K562 (cell line): ENCODE measurements at regions not wholly inside any gene's neighbourhood (a gene's known extent, or its start where the extent isn't known, plus 50 kb on each side); places are given as distances from the start of the nearest gene placed in this dataset.

Experiments
- ATAC-seq: fragments of 200-7000 bp; cut with Tn5 transposase; 3 replicates; pipeline ENCODE4 v1.9.1; 2020; ENCODE audit warnings: moderate library complexity
- BruUV-seq: library from RNA; stranded (reverse); fragments of 400-500 nt; replicated peaks from 2 replicates; lab custom pipeline; 2021; lab: Mats Ljungman, UMichigan
- CTCF ChIA-PET: fragments of 300-600 bp; formaldehyde crosslinking; extraction: SDS; loops from one replicate; lab custom pipeline; 2021; ENCODE audit warnings: low intra/inter-chr PET ratio; lab: Yijun Ruan, JAX
- POLR2A ChIA-PET: fragments of 300-600, 350-650 bp; sonication (Branson Sonifier 250); formaldehyde crosslinking; extraction: SDS; loops from one replicate; lab custom pipeline; 2021; ENCODE audit warnings: antibody characterized with exemption, inconsistent platforms; lab: Yijun Ruan, JAX
- DNase-seq, 4 experiments: peaks; one replicate each; pipeline versions ENCODE4 v3.0.0 to v3.0.0-alpha.2; 2011 to 2018; ENCODE audit warnings: low spot score in 3 of 4, mixed read lengths in 3 of 4; ENCODE audit errors: extremely low read depth in 1 of 4
- FAIRE-seq: peaks from 2 replicates; lab custom pipeline; 2011; peaks lifted over from hg19 to GRCh38; lab: Jason Lieb, UNC
- H2AFZ ChIP-seq: 2 replicates; pipeline ENCODE4 v1.6.0; 2011; ENCODE audit warnings: low read depth, low read length, control low read depth, inconsistent platforms
- H3K27ac ChIP-seq: fragments of 200-600 bp; 3 replicates; pipeline ENCODE4 v1.8.0; 2011; ENCODE audit warnings: low read depth, mild to moderate bottlenecking, control low read depth, inconsistent platforms, low read length, moderate library complexity, mixed read lengths; ENCODE audit errors: extremely low read depth
- H3K27me3 ChIP-seq, 2 experiments: fragments of 300-600 bp in 1 of 2; 2 replicates in 1 of 2; 3 replicates in 1 of 2; pipeline versions ENCODE4 v1.6.0 to v1.8.0; 2011; ENCODE audit warnings: inconsistent platforms in 2 of 2, low read length in 2 of 2, mild to moderate bottlenecking in 1 of 2, mixed read lengths in 1 of 2, moderate library complexity in 1 of 2; ENCODE audit not compliant: control insufficient read depth in 2 of 2, insufficient read depth in 2 of 2
- H3K36me3 ChIP-seq: fragments of 300-600 bp; 3 replicates; pipeline ENCODE4 v1.8.0; 2011; ENCODE audit warnings: mild to moderate bottlenecking, low read length, inconsistent platforms; ENCODE audit not compliant: control insufficient read depth, insufficient read depth
- H3K4me1 ChIP-seq, 2 experiments: fragments of 200-600 bp in 1 of 2; replicated peaks in 1 of 2; 2 replicates in 1 of 2; 3 replicates in 1 of 2; pipeline versions ENCODE4 v1.5.1 to v1.8.0; 2011; ENCODE audit warnings: inconsistent platforms in 2 of 2, low read length in 2 of 2, mild to moderate bottlenecking in 1 of 2, mixed read lengths in 1 of 2, moderate library complexity in 1 of 2; ENCODE audit not compliant: control insufficient read depth in 2 of 2, insufficient read depth in 2 of 2
- H3K4me2 ChIP-seq: 2 replicates; pipeline ENCODE4 v1.6.1; 2011; ENCODE audit warnings: low read length, control low read depth, inconsistent platforms, mixed read lengths; ENCODE audit not compliant: insufficient read depth
- H3K4me3 ChIP-seq: fragments of 200-600 bp; sonication (generic), shearing (Covaris generic); 2 replicates; pipeline ENCODE4 v1.5.1; 2016; ENCODE audit warnings: control low read depth, inconsistent platforms
- H3K79me2 ChIP-seq: fragments of 200-600 bp; 3 replicates; pipeline ENCODE4 v1.8.0; 2011; ENCODE audit warnings: low read length, inconsistent platforms; ENCODE audit not compliant: control insufficient read depth, insufficient read depth
- H3K9ac ChIP-seq, 2 experiments: 2 replicates each; pipeline versions ENCODE4 v1.6.0 to v1.6.1; 2011; ENCODE audit warnings: low read depth in 2 of 2, low read length in 2 of 2, control low read depth in 1 of 2, inconsistent platforms in 1 of 2, mild to moderate bottlenecking in 1 of 2, mixed read lengths in 1 of 2; ENCODE audit not compliant: insufficient read depth in 1 of 2
- H3K9me1 ChIP-seq: one replicate; pipeline ENCODE4 v1.6.0; 2011; ENCODE audit warnings: inconsistent platforms, mild to moderate bottlenecking, low read length, moderate library complexity; ENCODE audit not compliant: control insufficient read depth, insufficient read depth
- H3K9me3 ChIP-seq: replicated peaks from 2 replicates; pipeline ENCODE4 v1.5.1; 2011; ENCODE audit warnings: low read depth, low read length, inconsistent platforms; ENCODE audit not compliant: control insufficient read depth, insufficient read depth
- H4K20me1 ChIP-seq: replicated peaks from 2 replicates; pipeline ENCODE4 v1.6.1; 2011; ENCODE audit warnings: low read length, inconsistent platforms, mixed read lengths; ENCODE audit not compliant: control insufficient read depth, insufficient read depth
- C11orf30 ChIP-seq: fragments of 450-650 bp; IDR thresholded peaks from 2 replicates; pipeline ENCODE4 v1.6.1; 2016; ENCODE audit warnings: low read depth, mild to moderate bottlenecking
- CCNT2 ChIP-seq: IDR thresholded peaks from 2 replicates; pipeline ENCODE4 v1.6.1; 2011; ENCODE audit warnings: borderline replicate concordance, low read depth, mild to moderate bottlenecking, moderate library complexity, mixed read lengths, low read length; ENCODE audit not compliant: insufficient read length; ENCODE audit errors: extremely low read depth
- CEBPG ChIP-seq, 3 experiments: fragments of 200-800 bp in 1 of 3; sonication (Bioruptor generic) in 1 of 3; sonication (generic) in 1 of 3; formaldehyde crosslinking in 1 of 3; IDR thresholded peaks in 2 of 3; conservative IDR thresholded peaks in 1 of 3; 2 replicates each; pipeline versions ENCODE4 v1.6.1 to v1.8.0; 2016 to 2022; ENCODE audit warnings: missing compliant biosample characterization in 2 of 3, missing genetic modification characterization in 2 of 3, mild to moderate bottlenecking in 1 of 3, missing genetic modification reagents in 1 of 3
- ESRRA ChIP-seq: fragments of 450-650 bp; IDR thresholded peaks from 2 replicates; pipeline ENCODE4 v1.6.1; 2014; ENCODE audit warnings: low read depth, mild to moderate bottlenecking, moderate library complexity, borderline replicate concordance
- ILK ChIP-seq: fragments of 450-650 bp; IDR thresholded peaks from 2 replicates; pipeline ENCODE4 v1.6.1; 2016; ENCODE audit warnings: missing genetic modification characterization, low read depth, mild to moderate bottlenecking, missing compliant biosample characterization, moderate library complexity, borderline replicate concordance
- LEF1 ChIP-seq: fragments of 450-650 bp; IDR thresholded peaks from 2 replicates; pipeline ENCODE4 v1.6.1; 2016; ENCODE audit warnings: mild to moderate bottlenecking
- MAFK ChIP-seq: IDR thresholded peaks from 2 replicates; pipeline ENCODE4 v1.6.1; 2011; ENCODE audit warnings: low read length, improper control_type of control experiment
- MIER1 ChIP-seq: fragments of 450-650 bp; IDR thresholded peaks from 2 replicates; pipeline ENCODE4 v1.6.1; 2016; ENCODE audit warnings: antibody characterized with exemption, mild to moderate bottlenecking, low read depth
- RAD51 ChIP-seq: fragments of 450-650 bp; IDR thresholded peaks from 2 replicates; pipeline ENCODE4 v1.7.1; 2016; ENCODE audit warnings: low read depth, mild to moderate bottlenecking, borderline replicate concordance
- ZNF175 ChIP-seq: fragments of 200-800 bp; sonication (Bioruptor generic); IDR thresholded peaks from 2 replicates; pipeline ENCODE4 v1.6.1; 2016; ENCODE audit warnings: low read depth, mild to moderate bottlenecking, missing genetic modification characterization, missing compliant biosample characterization
- ZNF274 ChIP-seq: IDR thresholded peaks from 2 replicates; pipeline ENCODE4 v1.6.1; 2011; ENCODE audit warnings: low read depth, mild to moderate bottlenecking, low read length, moderate library complexity, borderline replicate concordance
- ZNF586 ChIP-seq: fragments of 450-650 bp; formaldehyde crosslinking; conservative IDR thresholded peaks from 2 replicates; pipeline ENCODE4 v1.4.0; 2020; ENCODE audit warnings: mild to moderate bottlenecking, moderate library complexity
- ZSCAN29 ChIP-seq: fragments of 450-650 bp; IDR thresholded peaks from 2 replicates; pipeline ENCODE4 v1.6.1; 2017
- WGBS: fragments of 100-300 bp; shearing (Covaris generic); methylation state at CpG from one replicate; pipeline ENCODE4 v1.1.6; 2016; ENCODE audit warnings: low coverage, mixed read lengths; ENCODE audit not compliant: insufficient coverage; ENCODE audit errors: missing lambda C conversion rate; 5-methylcytosine and 5-hydroxymethylcytosine counted together
- in situ Hi-C: fragments of 300-500 bp; cut with MboI; formaldehyde crosslinking; loops from 4 replicates; pipeline ENCODE4 v1.15.0; 2018; ENCODE audit warnings: inconsistent platforms, mixed read lengths
- intact Hi-C: fragments of 100-400 bp; cut with micrococcal nuclease; formaldehyde crosslinking; loops from 2 replicates; pipeline ENCODE4 v1.14.2; 2022
- TF ChIP-seq, protein P1 (sequence below): fragments of 450-650 bp; IDR thresholded peaks from 2 replicates; pipeline ENCODE4 v1.6.1; 2018; ENCODE audit not compliant: partially characterized antibody

DNA sequence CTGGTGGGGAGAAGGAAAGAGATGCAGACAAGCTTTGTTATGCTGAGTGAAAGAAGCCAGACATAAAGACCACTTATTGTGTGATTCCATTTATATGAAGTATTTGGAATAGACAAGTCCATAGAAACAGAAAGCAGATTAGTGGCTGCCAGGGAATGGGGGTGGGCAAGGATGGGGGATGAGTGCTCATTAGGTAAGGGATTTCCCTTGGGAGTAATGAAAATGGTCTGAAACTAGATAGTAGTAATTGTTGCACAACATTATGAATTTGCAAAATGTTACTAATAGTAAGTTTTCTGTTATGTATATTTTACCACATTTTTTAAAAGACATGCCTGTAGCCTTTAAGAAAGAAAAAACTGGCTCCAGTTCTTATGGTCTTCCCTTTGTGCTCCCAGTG lies 154.9 kb downstream of the LNPK start:
- Histone ChIP-seq H3K27me3 (0 out of 5 replicates have a peak, but pooled peaks cover 0 to 4% of the 10 kb centered on the region in 2 experiments), H2AFZ (no peak overlapping the region), H3K9me3 (no peaks in the 10 kb centered on the region), H4K20me1 (no peaks in the 10 kb centered on the region), H3K79me2 (no peaks in the 10 kb centered on the region), H3K9me1 (no peaks in the 10 kb centered on the region), H3K4me3 (no peak overlapping the region)
- no peak for FAIRE-seq
- CTCF ChIA-PET = no interaction called here
- BruUV-seq = no TSS peak
- no peak for TF ChIP-seq ZNF175 (CRISPR knock-in tag)
- TF ChIP-seq MIER1 = no peak
- no peak for TF ChIP-seq CEBPG (CRISPR knock-in tag; IDR thresholded peaks at IDR 0.05)
- TF ChIP-seq CEBPG (tag; conservative IDR thresholded peaks at IDR 0.05 in 1 of 2, IDR thresholded peaks at IDR 0.05 in 1 of 2) = peak in 1 of 2 experiments; percentile 54; a peak in 1 of 4 replicates
- TF ChIP-seq, all 486 proteins: peak for 1
- DNase-seq (no peak), ATAC-seq (no peak)
- intact Hi-C loops = no loop called here
- no peaks in the 10 kb centered on the region for H3K36me3 ChIP-seq
- no peak overlapping the region for H3K4me2 ChIP-seq
- no peaks in the 10 kb centered on the region for H3K4me1 ChIP-seq
- no peak overlapping the region for H3K27ac ChIP-seq
- POLR2A ChIA-PET = interaction anchor here (1.0 kb wide), 1 partner anchor 24 kb away, joined by 3 read pairs; no protein-coding TSS in a partner anchor
- H3K9ac ChIP-seq = no peak overlapping the region
- in situ Hi-C loops = no loop called here

DNA sequence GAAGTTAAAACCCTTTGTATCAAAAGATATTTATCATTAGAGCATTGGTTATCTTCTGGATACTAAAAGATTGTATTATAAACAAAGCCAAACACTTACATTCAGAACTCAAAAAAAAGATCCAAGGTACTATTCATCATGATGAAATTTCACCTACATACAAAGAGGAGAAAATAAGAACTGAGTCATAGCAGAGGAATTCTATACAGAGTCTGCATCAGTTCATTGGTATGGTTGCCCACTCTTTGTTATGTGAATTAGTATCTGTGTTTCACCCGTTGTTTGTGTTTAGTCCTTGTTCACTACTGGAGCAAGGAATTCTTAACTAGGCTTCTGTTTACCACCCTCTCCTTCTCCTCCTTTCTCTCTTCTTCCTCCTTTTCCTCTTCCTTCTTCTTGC lies 157.9 kb downstream of the LNPK start:
- no peaks in the 10 kb centered on the region for H3K36me3 ChIP-seq
- no peak overlapping the region for H3K4me2 ChIP-seq
- no peak overlapping the region for H2AFZ ChIP-seq
- 0 out of 5 replicates have a peak, but pooled peaks cover 0 to 4% of the 10 kb centered on the region in 2 experiments for H3K27me3 ChIP-seq
- no peaks in the 10 kb centered on the region for H3K9me3 ChIP-seq
- WGBS = 0% methylated on average over 1 of the region's 1 CpG
- in situ Hi-C loops (no loop called here), intact Hi-C loops (no loop called here)
- ChIA-PET POLR2A (no interaction called here), CTCF (no interaction called here)
- no peak overlapping the region for H3K27ac ChIP-seq
- H3K9me1 ChIP-seq = no peaks in the 10 kb centered on the region
- DNase-seq (no peak), FAIRE-seq (no peak), ATAC-seq (no peak)
- H3K4me3 ChIP-seq = no peak overlapping the region
- no peaks in the 10 kb centered on the region for H3K4me1 ChIP-seq
- H4K20me1 ChIP-seq = no peaks in the 10 kb centered on the region
- H3K9ac ChIP-seq = no peak overlapping the region
- H3K79me2 ChIP-seq = no peaks in the 10 kb centered on the region
- no TSS peak for BruUV-seq
- TF ChIP-seq ZNF274 = no peak
- TF ChIP-seq RAD51 = no peak
- no peak for TF ChIP-seq LEF1
- TF ChIP-seq, protein P1, sequence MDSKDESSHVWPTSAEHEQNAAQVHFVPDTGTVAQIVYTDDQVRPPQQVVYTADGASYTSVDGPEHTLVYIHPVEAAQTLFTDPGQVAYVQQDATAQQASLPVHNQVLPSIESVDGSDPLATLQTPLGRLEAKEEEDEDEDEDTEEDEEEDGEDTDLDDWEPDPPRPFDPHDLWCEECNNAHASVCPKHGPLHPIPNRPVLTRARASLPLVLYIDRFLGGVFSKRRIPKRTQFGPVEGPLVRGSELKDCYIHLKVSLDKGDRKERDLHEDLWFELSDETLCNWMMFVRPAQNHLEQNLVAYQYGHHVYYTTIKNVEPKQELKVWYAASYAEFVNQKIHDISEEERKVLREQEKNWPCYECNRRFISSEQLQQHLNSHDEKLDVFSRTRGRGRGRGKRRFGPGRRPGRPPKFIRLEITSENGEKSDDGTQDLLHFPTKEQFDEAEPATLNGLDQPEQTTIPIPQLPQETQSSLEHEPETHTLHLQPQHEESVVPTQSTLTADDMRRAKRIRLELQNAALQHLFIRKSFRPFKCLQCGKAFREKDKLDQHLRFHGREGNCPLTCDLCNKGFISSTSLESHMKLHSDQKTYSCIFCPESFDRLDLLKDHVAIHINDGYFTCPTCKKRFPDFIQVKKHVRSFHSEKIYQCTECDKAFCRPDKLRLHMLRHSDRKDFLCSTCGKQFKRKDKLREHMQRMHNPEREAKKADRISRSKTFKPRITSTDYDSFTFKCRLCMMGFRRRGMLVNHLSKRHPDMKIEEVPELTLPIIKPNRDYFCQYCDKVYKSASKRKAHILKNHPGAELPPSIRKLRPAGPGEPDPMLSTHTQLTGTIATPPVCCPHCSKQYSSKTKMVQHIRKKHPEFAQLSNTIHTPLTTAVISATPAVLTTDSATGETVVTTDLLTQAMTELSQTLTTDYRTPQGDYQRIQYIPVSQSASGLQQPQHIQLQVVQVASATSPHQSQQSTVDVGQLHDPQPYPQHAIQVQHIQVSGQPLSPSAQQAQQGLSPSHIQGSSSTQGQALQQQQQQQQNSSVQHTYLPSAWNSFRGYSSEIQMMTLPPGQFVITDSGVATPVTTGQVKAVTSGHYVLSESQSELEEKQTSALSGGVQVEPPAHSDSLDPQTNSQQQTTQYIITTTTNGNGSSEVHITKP = no peak
- no peak for TF ChIP-seq ILK (tag)
- no peak for TF ChIP-seq MAFK
- TF ChIP-seq ESRRA = no peak
- TF ChIP-seq ZNF586 (CRISPR knock-in tag) = no peak
- TF ChIP-seq ZSCAN29 = no peak
- TF ChIP-seq C11orf30 = no peak
- TF ChIP-seq CCNT2 = no peak
